GM12878 (cell line): ENCODE measurements at regions not wholly inside any gene's neighbourhood (a gene's known extent, or its start where the extent isn't known, plus 50 kb on each side); places are given as distances from the start of the nearest gene placed in this dataset.

Experiments
- ATAC-seq: fragments of 200-7000 bp; cut with Tn5 transposase; 3 replicates; pipeline ENCODE4 v1.9.1; 2020; ENCODE audit warnings: mild to moderate bottlenecking, moderate library complexity
- BruUV-seq: library from RNA; stranded (reverse); fragments of 400-500 nt; replicated peaks from 2 replicates; lab custom pipeline; 2021; lab: Mats Ljungman, UMichigan
- CTCF ChIA-PET: fragments of 300-600 bp; sonication (Branson Sonifier 250); formaldehyde crosslinking; extraction: SDS; loops from one replicate; lab custom pipeline; 2021; ENCODE audit warnings: inconsistent platforms; lab: Yijun Ruan, JAX
- POLR2A ChIA-PET: fragments of 350-600 bp; formaldehyde crosslinking; extraction: SDS; loops from one replicate; lab custom pipeline; 2021; ENCODE audit warnings: inconsistent platforms; lab: Charles Lee
- RAD21 ChIA-PET: fragments of 300-600 bp; sonication (Branson Sonifier 250); formaldehyde crosslinking; loops from one replicate; lab custom pipeline; 2023; ENCODE audit warnings: antibody characterized with exemption; ENCODE audit not compliant: unreplicated experiment; lab: Charles Lee
- SMC1A ChIA-PET: fragments of 300-600 bp; sonication (Branson Sonifier 250); formaldehyde crosslinking; loops from one replicate; lab custom pipeline; 2023; ENCODE audit not compliant: unreplicated experiment, uncharacterized antibody; lab: Charles Lee
- DNase-seq: peaks from one replicate; pipeline ENCODE4 v3.0.0-alpha.2; 2011; ENCODE audit warnings: low read depth, low spot score
- FAIRE-seq: peaks from 3 replicates; lab custom pipeline; 2011; peaks lifted over from hg19 to GRCh38; lab: Jason Lieb, UNC
- H2AFZ ChIP-seq: 2 replicates; pipeline ENCODE4 v1.6.0; 2011; ENCODE audit warnings: low read depth, low read length, control low read depth; ENCODE audit not compliant: control insufficient read depth
- H3K27ac ChIP-seq: 2 replicates; pipeline ENCODE4 v1.5.1; 2011; ENCODE audit warnings: control low read depth; ENCODE audit not compliant: control insufficient read depth, insufficient read depth
- H3K27me3 ChIP-seq, 2 experiments: replicated peaks in 1 of 2; 2 replicates each; pipeline versions ENCODE4 v1.6.0 to v1.6.1; 2011; ENCODE audit warnings: low read length in 1 of 2; ENCODE audit not compliant: control insufficient read depth in 2 of 2, insufficient read depth in 2 of 2
- H3K36me3 ChIP-seq, 2 experiments: 2 replicates each; pipeline ENCODE4 v1.5.1; 2011; ENCODE audit warnings: low read length in 1 of 2; ENCODE audit not compliant: control insufficient read depth in 2 of 2, insufficient read depth in 2 of 2
- H3K4me1 ChIP-seq: 2 replicates; pipeline ENCODE4 v1.6.1; 2011; ENCODE audit warnings: mild to moderate bottlenecking, low read length, moderate library complexity, mixed read lengths; ENCODE audit not compliant: control insufficient read depth, insufficient read depth
- H3K4me2 ChIP-seq: 2 replicates; pipeline ENCODE4 v1.6.0; 2011; ENCODE audit warnings: control low read depth; ENCODE audit not compliant: control insufficient read depth, insufficient read depth
- H3K4me3 ChIP-seq: fragments of 200-600 bp; sonication (generic); 2 replicates; pipeline ENCODE4 v1.5.1; 2016
- H3K79me2 ChIP-seq: 2 replicates; pipeline ENCODE4 v1.6.0; 2011; ENCODE audit warnings: low read length; ENCODE audit not compliant: control insufficient read depth, insufficient read depth
- H3K9ac ChIP-seq: 2 replicates; pipeline ENCODE4 v1.8.0; 2011; ENCODE audit warnings: low read length, control low read depth, mixed read lengths; ENCODE audit not compliant: control insufficient read depth, insufficient read depth
- H3K9me3 ChIP-seq: replicated peaks from 3 replicates; pipeline ENCODE4 v1.5.1; 2011; ENCODE audit warnings: mild to moderate bottlenecking, low read length; ENCODE audit not compliant: control insufficient read depth, insufficient read depth
- H4K20me1 ChIP-seq: 2 replicates; pipeline ENCODE4 v1.6.0; 2011; ENCODE audit not compliant: control insufficient read depth, insufficient read depth
- BRCA1 ChIP-seq: IDR thresholded peaks from 2 replicates; pipeline ENCODE4 v1.6.1; 2011; ENCODE audit warnings: low read depth, low read length, improper control_type of control experiment
- CBX5 ChIP-seq: sonication (generic); IDR thresholded peaks from 2 replicates; pipeline ENCODE4 v1.6.1; 2016; ENCODE audit warnings: low read depth, moderate library complexity, mild to moderate bottlenecking, inconsistent platforms
- CTCF ChIP-seq, 3 experiments: IDR thresholded peaks in 2 of 3; conservative IDR thresholded peaks in 1 of 3; 2 replicates each; pipeline ENCODE4 v1.5.1; 2011; ENCODE audit warnings: low read depth in 3 of 3, low read length in 3 of 3, mild to moderate bottlenecking in 3 of 3, control low read depth in 2 of 3, moderate library complexity in 2 of 3, inconsistent platforms in 1 of 3, mixed read lengths in 1 of 3; ENCODE audit not compliant: control insufficient read depth in 2 of 3, insufficient read depth in 1 of 3; ENCODE audit errors: extremely low read depth in 1 of 3
- MEF2B ChIP-seq: fragments of 450-650 bp; IDR thresholded peaks from 2 replicates; pipeline ENCODE4 v1.6.1; 2018; ENCODE audit warnings: mild to moderate bottlenecking, moderate library complexity; ENCODE audit not compliant: partially characterized antibody, poor library complexity, severe bottlenecking
- MXI1 ChIP-seq: fragments of 150-350 bp; IDR thresholded peaks from 2 replicates; pipeline ENCODE4 v1.6.1; 2011; ENCODE audit warnings: low read depth, mild to moderate bottlenecking, inconsistent platforms, low read length, improper control_type of control experiment
- RBBP5 ChIP-seq: fragments of 200-600 bp; sonication (generic); conservative IDR thresholded peaks from 2 replicates; pipeline ENCODE4 v1.6.1; 2016
- RUNX3 ChIP-seq: IDR thresholded peaks from 2 replicates; pipeline ENCODE4 v1.6.1; 2012; ENCODE audit warnings: low read length, inconsistent platforms
- TAF1 ChIP-seq: IDR thresholded peaks from 2 replicates; pipeline ENCODE4 v1.6.1; 2011; ENCODE audit warnings: mild to moderate bottlenecking, low read depth, low read length, borderline replicate concordance
- ZBTB33 ChIP-seq: fragments of 450-650 bp; IDR thresholded peaks from 2 replicates; pipeline ENCODE4 v1.6.1; 2017; ENCODE audit warnings: mild to moderate bottlenecking
- WGBS: methylation state at CpG from one replicate; pipeline ENCODE4 v1.1.6; 2016; ENCODE audit warnings: low lambda C conversion rate; ENCODE audit not compliant: insufficient replicate concordance, insufficient coverage; ENCODE audit errors: missing lambda C conversion rate; 5-methylcytosine and 5-hydroxymethylcytosine counted together
- in situ Hi-C: fragments of 300-500 bp; cut with MboI; formaldehyde crosslinking; loops from 9 replicates; pipeline ENCODE4 v1.14.3; 2018; ENCODE audit warnings: mixed read lengths
- intact Hi-C: fragments of 100-400 bp; cut with micrococcal nuclease; formaldehyde crosslinking; loops from one replicate; pipeline ENCODE4 v1.14.2; 2022; ENCODE audit not compliant: unreplicated experiment

- CTCF ChIA-PET, result no interaction called here
- no peak for TF ChIP-seq MXI1
- TF ChIP-seq MEF2B, result no peak
- TF ChIP-seq RUNX3, result peak; percentile 32; the same call in 1 of the 2 replicates
- TF ChIP-seq TAF1, result no peak
- TF ChIP-seq CTCF (IDR thresholded peaks at IDR 0.05 in 2 of 3, conservative IDR thresholded peaks at IDR 0.05 in 1 of 3; ENCODE audit: control insufficient read depth in 2 of 3, extremely low read depth in 1 of 3, insufficient read depth in 1 of 3, low read depth in 3 of 3, low read length in 3 of 3), result peak in 2 of 3 experiments; percentile 32 to 33; a peak in 2 of 6 replicates
- peak; percentile 93; the same call in 1 of the 2 replicates for TF ChIP-seq CBX5
- no peak for TF ChIP-seq RBBP5
- no peak for TF ChIP-seq ZBTB33
- TF ChIP-seq BRCA1, result no peak
- no peaks in the 10 kb centered on the region for H4K20me1 ChIP-seq
- SMC1A ChIA-PET, result no interaction called here
- no peak for ATAC-seq
- H3K9ac ChIP-seq, result no peak overlapping the region
- intact Hi-C loops (no loop called here), in situ Hi-C loops (no loop called here)
- POLR2A ChIA-PET, result no interaction called here
- DNase-seq, result no peak
- no TSS peak for BruUV-seq
- no peak overlapping the region for H2AFZ ChIP-seq
- H3K79me2 ChIP-seq, result no peaks in the 10 kb centered on the region
- H3K9me3 ChIP-seq, result peaks cover 13% of the 10 kb centered on the region; the same call in 2 of the 3 replicates
- FAIRE-seq, result no peak
- no peak overlapping the region for H3K27ac ChIP-seq
- WGBS, result 43% methylated on average over 1 of the region's 1 CpG
- H3K27me3 ChIP-seq, result no peaks in the 10 kb centered on the region
- no peaks in the 10 kb centered on the region for H3K36me3 ChIP-seq
- no peak overlapping the region for H3K4me2 ChIP-seq
- RAD21 ChIA-PET, result no interaction called here
- H3K4me3 ChIP-seq, result no peak overlapping the region
- H3K4me1 ChIP-seq, result peaks cover 7% of the 10 kb centered on the region
These were observed 150.5 kb upstream of the HS6ST1 start for GRCh38 chr2:128469203-128469602.
